ENCODE measurements at regions not wholly inside any gene's neighbourhood (a gene's known extent, or its start where the extent isn't known, plus 50 kb on each side); places are given as distances from the start of the nearest gene placed in this dataset.

DNA sequence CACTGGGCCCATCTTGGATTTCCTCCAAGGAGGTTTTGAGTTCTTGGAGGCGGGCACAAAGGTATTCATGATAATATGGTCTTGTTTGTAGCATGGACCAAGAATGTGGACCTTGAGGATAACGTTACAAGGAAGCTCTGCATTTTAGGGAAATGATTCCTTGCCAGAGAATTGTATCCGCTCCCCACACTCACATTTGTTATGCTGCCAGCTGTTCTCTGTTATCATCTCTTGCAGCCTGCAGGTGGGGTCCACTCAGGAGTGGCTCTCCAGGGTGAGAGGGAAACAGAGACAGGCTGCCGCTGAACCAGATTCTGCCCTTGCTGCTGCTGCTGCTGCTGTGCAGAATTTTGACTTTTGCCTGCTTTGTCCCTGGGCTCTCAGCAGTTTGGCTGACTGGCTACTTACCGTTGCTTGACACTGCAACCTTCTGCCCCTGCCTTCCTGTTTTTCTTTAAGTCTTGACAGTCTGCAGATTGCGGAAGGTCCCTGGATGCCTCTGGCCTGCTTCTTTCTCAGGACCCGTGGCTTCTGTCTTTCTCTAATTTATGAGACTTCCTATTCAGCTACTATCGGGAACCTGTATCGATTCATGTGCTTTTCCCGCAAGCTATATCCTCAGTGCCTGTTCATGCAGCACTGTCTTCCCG, 122.3 kb upstream of the DOCK10 start:
- TF ChIP-seq, protein P1, sequence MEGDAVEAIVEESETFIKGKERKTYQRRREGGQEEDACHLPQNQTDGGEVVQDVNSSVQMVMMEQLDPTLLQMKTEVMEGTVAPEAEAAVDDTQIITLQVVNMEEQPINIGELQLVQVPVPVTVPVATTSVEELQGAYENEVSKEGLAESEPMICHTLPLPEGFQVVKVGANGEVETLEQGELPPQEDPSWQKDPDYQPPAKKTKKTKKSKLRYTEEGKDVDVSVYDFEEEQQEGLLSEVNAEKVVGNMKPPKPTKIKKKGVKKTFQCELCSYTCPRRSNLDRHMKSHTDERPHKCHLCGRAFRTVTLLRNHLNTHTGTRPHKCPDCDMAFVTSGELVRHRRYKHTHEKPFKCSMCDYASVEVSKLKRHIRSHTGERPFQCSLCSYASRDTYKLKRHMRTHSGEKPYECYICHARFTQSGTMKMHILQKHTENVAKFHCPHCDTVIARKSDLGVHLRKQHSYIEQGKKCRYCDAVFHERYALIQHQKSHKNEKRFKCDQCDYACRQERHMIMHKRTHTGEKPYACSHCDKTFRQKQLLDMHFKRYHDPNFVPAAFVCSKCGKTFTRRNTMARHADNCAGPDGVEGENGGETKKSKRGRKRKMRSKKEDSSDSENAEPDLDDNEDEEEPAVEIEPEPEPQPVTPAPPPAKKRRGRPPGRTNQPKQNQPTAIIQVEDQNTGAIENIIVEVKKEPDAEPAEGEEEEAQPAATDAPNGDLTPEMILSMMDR (IDR thresholded peaks at IDR 0.05): no peak
- no peak for TF ChIP-seq POLR2A (IDR thresholded peaks at IDR 0.05)

All from ovary (tissue), 3 donors.